HG02943 (cell line): ENCODE measurements at regions not wholly inside any gene's neighbourhood (a gene's known extent, or its start where the extent isn't known, plus 50 kb on each side); places are given as distances from the start of the nearest gene placed in this dataset.

Source experiments
- ATAC-seq: cut with Tn5 transposase; IDR thresholded peaks from one replicate; pipeline ENCODE4 v1.9.1; 2021; ENCODE audit warnings: mild to moderate bottlenecking, low read depth, moderate library complexity; ENCODE audit not compliant: unreplicated experiment

DNA sequence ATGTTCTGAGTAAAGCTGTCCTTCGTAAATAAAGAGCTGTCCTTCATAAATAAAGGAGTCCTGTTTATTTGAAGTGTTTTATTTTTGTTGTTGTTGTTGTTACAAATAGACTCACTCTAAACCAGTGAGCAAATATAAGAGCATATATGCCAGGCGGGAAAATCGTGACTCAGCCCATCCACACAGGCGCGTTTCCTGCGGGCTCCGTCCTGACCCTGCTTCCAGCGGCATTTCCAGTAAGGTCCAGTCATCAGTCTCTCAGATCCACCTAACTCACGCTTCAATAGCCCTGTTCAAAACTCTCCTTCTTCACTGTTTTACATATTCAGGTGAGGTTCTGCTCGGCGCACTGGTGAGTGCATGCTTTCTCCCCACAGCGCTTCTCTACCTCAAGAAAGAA is 277.2 kb upstream of the ADARB2 start:
- no peak for ATAC-seq

DNA sequence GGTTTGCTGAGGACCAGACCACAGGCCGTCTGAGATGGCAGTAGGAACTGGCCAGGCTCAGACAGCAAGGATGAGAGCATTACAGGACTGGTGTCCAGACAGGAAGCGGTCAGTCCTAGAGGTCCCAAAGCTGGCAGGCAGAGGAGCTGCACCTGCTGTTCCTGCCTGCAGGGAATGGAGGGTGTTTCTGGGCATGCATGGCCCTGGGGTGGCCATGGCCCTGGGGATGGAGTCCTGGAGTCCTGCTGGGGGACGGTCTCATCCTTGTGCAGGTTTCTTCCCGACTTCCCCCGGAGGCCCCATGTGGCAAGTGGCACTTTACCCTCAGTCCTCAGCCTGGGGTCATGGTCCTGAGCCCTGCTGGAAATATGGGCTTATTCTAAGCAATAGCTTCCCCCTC is 274.9 kb upstream of the ADARB2 start:
- ATAC-seq: no peak

DNA sequence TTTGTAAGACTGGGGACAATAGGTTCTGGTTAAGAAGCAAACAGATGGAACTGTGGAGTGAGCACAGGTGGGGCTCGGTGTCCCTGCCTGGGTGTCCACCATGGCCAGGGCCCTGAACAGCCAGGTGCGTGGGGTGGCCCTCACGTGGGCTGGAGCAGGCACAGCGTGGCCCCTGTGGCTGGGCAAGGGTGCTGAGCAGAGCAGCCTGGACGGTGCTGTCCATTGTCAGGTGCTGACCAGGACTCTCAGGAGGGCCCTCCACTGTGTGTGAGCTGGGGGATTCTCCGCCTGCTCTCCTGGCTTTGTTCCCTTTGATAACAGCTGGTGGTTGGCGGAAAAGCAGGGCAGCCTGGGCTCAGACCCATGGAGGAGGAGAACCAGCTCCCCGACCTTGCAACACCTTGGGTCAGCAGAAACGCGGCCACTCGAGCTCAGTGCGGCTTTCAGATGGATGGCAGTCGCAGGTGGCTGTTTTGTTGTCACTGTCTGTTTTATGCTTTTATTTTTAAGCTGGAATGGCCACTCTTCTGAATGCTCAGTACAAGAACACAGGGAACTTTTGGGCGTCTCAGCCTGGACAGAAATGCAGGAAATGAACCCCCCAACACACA is 273.9 kb upstream of the ADARB2 start:
- ATAC-seq: no peak

DNA sequence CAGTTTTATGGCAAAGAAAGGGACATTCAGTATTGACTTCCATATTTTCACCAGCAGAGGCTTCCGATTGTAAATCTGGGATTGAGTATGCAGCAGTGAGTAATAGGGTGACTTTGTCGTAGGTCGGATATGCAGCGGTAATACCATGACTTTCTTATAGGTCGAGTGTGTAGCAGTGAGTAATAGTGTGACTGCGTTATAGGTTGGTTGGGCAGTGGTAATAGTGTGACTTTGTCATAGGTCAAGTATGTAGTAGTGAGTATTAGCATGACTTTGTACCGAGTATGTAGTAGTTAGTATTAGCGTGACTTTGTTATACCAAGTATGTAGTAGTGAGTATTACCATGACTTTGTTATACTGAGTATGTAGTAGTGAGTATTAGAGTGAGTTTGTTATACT is 268.2 kb upstream of the ADARB2 start:
- ATAC-seq: no peak

DNA sequence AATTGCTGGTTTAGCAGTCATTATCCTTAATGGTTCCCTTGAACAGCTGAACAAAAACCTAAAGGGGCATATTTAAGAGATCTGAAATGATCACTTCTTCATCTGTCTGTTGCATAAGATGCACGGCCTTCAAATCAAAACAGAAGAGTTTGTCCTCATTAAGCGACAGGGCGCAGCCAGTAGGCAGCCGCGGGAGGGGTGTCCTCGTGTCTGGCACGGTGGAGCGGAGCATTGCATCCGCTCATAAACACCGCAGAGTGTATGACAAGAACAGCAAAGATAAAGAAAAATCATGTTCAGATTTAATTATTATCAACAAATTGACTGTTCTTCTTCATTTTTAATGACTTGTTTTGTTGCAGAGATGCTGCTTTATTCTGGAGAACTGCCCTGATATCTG is 255.6 kb upstream of the ADARB2 start:
- no peak for ATAC-seq

DNA sequence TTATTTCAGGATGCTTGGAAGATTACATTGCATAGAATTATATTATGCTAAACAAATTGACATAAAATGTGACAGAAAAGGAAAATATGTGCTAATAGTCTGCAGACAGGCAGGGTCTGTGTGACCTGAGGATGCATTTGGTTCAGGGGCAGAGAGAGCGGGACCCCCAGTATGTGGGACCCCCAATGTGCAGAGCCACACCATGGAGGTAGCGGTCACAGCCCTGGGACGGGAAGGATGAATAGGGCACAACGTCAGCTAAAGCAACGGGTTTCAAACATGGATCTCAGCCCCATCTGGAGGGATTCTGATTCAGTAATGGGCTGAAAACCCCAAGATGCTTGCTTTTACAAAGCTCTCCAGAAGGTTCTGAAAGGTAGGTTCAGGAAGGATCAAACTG is 251.8 kb upstream of the ADARB2 start:
- ATAC-seq: no peak

DNA sequence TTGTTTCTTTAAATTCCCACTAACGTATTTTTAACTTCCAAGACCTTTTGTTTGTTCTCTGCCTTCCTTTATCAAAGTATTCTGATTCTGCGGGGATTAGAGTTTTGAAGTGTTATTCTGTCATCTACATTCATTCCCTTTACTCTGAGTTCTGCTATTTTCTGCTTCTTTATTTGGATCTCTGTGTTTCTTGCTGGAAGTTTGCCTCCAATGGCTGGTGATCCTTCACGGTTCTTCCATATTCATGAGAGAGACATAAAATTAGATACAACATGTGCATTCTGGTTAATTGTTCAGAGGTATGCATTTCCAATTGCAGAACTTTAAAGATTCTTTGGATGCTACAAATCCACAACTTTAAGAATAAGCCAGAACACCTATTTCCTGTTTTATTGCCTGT is 244.7 kb upstream of the ADARB2 start:
- ATAC-seq: no peak

DNA sequence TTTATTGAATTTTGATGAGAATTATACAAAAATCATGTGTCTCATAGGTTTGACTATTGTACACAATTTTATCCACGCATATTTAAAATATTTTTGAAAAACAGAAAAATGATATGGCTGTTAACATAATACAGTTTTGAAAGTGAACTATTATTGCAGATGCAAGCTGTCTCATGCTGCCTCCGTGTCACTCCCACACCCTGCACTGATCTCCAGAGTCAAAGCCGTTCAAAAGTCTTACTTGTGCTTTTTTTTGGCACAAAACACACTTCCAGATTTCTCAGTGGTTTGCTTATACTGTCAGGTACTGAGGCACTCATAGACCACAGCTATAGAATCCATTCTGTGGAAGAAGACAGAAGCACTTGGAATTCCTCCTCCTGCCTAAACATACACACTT is 243.1 kb upstream of the ADARB2 start:
- no peak for ATAC-seq

DNA sequence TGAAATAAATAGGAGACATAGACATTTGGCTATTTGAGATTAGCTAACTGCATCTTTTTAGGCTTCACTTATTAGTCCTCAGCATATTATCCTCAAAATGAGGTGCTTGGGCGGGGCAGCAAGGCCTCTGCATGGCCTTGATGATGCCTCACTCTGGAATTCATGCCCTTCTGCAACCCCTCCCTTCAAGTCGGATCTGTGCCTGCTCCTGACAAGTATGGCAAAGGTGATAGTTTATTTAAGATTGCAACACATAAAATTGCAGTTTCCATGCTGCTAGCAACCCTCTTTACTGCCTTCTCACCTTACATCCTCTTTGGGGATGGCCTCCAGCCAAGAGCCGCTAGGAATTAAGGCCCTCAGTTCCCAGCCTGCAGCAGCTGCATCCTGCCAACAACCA is 241.3 kb upstream of the ADARB2 start:
- ATAC-seq: no peak

DNA sequence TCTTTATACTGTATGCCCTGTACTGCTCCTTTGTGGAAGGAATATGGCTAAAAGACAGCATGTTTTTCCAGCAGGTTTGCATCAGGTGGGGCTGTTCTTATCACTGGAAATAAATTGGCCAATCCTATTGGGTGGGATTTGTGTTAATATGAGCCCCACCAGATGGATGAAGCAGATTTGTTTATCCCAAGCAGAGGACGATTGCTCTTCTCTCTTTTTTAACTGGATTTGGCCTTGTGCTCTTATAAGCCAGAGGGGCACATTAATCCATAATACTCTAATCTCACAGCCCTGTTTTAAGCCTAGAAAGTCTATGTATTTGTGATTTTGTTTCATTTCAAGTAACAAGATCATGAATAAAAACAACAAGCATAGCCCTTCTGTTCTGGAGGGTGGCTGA is 240.1 kb upstream of the ADARB2 start:
- ATAC-seq: no peak

DNA sequence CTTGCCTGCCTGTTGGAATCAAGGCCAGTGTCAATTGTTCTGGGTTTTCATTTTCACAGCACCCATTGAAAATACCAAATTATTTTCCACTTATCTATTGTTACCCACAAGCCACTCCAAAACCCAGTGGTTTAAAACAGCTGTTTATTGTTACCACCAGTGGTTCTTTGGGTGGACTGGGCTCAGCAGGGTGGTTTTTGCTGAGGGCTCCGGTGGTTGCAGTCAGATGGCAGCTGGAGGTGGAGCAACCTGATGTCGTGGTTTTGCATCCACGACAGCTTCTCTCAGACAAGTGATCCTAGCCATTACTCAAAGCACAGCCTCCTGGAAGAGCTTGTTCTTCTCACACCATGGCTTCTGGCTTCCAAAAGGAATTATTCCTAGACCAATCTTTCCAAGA is 235.1 kb upstream of the ADARB2 start:
- no peak for ATAC-seq

DNA sequence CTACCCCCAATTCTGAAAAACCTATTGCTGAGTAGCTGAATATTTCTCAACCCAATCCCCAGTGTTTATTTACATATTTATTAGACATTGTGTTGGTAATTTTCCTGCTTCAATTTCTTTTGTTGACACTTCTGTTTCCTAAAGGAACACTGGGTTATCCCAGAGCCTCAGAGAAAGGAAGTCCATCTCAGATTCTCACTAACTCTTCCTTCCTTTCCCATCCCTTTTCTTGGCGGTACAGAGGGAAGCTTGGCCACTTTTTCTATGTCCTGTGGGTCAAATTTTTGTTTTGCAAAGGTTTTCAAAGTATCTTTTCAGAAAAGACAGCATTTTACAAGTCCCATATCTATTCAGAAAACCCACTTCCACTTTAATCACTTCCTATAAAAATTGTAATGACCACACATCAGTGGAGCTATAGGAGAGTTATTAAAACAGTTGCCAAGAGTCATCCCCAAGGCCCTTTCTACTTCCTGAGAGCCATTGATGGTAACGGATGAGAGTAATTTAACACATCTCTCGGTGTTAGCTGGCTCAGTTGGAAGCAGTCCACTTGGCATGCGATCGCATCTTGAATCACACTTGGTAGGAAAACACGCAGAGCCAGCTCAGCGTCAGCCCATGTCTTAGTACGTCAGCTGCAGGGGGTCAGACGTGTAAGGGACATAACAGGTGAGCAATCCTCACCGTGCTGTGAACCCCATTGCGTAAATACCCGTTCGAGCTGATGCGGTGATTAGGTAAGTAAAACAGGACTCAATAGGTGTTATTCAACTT is 231.1 kb upstream of the ADARB2 start:
- no peak for ATAC-seq

DNA sequence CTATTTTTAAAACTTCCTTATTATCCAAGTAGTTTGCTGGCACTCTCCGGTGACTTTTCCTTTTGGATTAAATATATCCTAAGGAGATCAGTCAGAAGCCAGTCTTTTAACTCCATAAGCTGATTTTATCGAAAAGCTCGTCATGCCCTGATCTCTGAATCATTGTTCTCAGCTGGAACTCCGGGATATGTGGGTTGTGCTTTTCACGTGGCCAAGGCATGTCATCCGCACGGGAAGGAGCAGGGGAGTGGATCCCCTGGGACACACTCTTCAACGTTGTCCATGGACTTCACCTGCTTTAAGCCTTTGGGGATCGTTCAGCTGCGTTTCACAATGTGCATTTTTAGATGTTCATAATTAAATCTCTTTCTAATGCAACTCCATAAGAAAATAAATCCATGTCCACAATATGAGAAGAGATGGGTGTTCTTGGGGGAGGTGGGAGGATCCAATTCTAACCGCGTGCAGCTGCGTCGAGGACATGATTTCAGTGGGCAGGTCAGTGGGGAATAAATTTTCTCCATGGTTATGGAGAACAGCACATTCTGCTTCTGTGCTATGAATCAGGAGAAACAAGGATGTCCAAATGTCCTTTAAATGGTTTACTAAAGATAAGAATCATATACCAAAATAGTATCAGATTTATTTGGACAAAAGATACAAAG is 229.5 kb upstream of the ADARB2 start:
- ATAC-seq: no peak

DNA sequence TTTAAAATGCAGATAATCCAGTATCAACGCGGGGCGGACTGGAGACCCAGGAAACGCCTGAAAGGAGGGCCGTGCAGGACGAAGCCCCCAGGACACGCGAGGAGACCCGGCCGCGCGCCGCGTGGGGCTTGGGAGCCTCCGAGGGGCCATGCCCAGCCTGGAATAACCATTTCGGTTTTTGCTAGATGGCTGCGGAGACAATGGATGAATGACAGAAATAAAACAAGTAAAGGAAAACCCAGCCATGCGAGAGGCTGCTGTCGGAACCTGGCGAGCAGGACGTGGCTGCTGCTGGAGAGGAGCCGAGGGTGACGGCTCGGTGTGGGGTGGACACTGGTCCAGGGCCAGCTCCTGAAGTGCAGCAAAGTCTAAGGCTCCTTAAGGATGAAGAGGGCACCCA is 227.2 kb upstream of the ADARB2 start:
- no peak for ATAC-seq

DNA sequence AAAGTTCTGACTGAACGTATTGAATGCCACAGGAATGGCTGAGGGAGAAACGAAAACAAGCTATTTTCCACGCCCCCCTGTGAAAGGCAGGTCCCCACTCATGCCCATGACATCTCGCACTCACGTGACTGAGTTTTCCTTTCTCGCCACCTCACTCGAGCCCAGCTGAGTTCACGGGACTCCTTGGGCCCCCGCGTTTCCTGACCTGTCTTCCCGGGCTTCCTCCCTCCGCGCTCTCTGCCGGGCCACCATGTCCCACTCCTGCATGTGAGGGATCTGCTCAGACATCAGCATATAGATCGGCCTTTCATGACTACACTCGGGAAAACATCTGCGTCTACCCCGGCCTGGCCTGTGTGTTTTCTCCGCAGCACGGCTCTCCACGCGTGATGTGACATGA is 226.0 kb upstream of the ADARB2 start:
- no peak for ATAC-seq

DNA sequence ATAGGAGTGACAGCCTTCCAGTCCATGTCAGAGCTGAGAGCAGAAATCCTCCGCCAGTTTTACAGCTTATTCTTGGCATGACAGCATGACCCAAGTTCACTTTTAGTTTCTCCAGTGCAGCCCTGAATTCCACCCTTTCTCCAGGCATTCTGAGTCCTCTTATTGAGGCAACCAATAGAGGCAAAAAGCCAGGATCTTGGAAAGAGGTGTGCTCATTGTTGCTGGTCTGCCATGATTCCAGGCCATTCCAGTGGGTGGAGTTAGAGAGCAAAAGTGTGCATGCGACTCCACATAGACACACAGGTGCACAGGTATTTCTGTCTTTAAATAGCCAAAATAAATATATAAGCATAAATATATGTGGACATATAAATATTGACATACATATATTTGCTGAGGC is 224.7 kb upstream of the ADARB2 start:
- ATAC-seq: no peak

DNA sequence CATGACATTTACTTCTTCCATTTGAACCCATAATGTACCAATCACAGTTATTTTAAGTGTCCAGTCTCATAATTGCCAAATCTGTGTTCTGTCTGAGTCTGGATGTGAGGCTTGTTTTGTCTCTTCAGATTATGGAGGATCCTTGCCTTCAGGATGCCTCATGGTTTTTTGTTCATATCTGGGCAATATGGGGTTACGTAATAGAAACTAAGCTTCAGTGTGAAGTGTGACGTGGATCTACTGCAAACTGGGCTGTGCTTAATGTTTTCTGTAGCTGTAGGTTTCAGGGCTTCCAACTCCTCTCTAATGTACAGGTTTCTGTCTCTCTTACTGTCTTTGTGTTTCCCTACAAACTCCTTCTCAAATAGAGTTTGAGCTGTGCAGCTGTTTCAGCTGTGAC is 223.7 kb upstream of the ADARB2 start:
- no peak for ATAC-seq

DNA sequence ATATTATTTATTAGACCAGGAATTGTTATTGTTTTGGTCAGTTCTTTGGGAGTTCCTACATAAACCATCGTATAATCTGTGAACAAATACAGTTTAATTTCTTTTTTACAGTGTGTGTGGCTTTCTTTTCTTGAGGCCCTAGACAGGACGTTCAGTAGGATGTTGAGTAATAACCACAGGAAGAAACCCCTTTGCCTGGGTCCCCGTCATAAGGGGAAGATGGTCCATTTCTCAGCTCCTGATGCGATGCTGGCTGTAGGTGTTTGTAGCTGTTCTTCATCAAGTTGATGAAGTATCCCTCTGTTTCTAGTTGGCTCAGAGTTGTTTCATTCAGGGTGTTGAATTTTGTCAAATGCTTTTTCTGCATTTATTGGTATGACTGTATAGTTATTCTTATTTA is 219.7 kb upstream of the ADARB2 start:
- ATAC-seq: no peak

DNA sequence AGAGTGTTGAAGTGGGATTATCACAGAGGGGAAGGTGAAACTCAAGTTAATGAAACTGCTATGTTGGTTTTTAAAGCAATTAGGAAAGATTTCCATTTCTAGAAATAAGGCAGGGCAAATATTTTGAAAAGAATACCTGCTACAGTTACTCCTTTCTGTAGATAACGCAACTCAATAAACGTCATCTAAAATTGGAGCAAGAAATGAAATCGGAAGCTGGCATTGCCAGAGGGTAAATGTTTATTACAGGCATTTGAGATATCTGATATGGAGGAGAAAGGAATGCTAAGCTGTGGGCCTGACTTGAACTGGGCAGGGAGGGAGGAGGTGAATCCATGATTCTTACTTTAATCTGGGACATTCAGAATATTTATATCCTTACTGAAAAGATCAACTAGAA is 217.0 kb upstream of the ADARB2 start:
- no peak for ATAC-seq

DNA sequence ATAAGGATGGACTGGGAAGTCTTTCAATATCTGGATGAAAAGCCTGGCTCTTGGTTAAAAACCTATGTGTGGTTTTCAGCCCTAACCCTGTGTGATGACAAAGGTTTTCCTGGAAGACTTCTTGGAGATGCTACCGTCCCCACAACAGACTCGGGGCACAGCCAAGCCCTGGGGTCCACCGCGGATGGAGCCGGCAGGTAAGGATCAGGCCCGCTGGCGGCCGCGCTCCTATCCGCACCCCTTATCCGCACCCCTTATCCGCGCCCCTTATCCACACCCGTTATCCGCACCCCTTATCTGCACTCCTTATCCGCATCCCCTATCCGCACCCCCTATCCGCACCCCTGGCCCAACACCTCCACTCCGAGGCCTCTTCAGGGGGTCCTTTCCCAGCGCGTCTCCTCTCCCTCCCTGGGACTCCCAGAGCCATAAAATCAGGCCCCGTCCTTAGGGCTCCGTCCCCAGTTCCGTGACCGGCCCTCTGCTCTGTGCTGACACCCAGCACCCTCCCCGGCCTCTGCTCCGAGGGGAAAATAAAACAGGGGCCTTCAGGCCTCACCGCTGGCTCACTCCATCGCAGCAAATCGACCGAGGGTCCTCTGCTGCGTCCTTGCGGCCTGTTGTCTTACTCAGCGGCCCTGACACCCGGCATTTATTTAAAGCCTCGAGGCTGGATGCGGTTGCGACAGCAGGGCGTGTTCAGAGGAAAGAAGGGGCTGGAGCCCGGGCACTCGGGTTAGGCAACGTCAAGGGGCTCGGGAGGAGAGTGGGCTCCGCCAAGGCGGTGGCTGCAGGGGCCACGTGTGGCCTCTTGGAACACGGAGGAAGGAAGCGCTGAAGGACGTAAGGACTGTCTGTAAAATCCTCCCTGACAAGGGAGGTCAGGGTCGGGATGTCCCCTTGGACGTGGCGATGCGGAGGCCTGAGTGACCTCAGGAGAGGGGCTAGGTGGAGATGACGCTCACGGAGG is 215.1 kb upstream of the ADARB2 start:
- no peak for ATAC-seq
